ENCODE measurements at regions not wholly inside any gene's neighbourhood (a gene's known extent, or its start where the extent isn't known, plus 50 kb on each side); places are given as distances from the start of the nearest gene placed in this dataset.
"Not testable (repeated sequence)": the region's sequence is repeated elsewhere in the genome, so short reads cannot be mapped to it uniquely, and the experiment has no call there.

DNA sequence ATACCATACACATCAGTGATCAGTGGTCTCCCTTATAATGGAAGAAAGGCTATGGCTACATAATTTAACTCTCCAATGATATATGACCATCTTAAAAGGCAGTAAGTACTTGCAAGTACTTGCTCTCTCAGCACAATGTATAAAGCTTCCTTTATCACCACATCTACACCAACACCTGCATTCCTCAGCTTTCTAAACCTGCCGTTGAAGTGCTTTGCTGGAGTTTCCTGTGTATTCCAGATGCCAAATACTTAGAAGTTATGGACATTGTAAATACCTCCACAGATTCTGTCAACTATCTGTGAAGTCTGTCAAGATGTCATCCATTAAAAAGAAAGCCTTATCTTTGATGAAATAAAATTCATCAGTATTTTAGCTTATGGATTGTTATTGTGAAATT lies 335.0 kb upstream of the GALNTL6 start:
- Histone ChIP-seq H3K9me3 (ENCODE audit: low read length) (no peaks in the 10 kb centered on the region), H3K27ac (ENCODE audit: low read length) (no peak overlapping the region), H3F3A (ENCODE audit: low read length, unreplicated experiment) (no peaks in the 10 kb centered on the region), H3K36me3 (ENCODE audit: low read depth, low read length) (no peaks in the 10 kb centered on the region), H3K79me2 (ENCODE audit: low read length) (no peaks in the 10 kb centered on the region), H3K9me2 (replicated peaks; ENCODE audit: low read length) (no peaks in the 10 kb centered on the region), H3K4me1 (ENCODE audit: insufficient read depth, low read length) (no peaks in the 10 kb centered on the region), H3K4me2 (ENCODE audit: low read length) (no peak overlapping the region), H3K27me3 (ENCODE audit: low read length) (no peaks in the 10 kb centered on the region), H4K20me1 (ENCODE audit: low read length) (no peaks in the 10 kb centered on the region), H3K9ac (ENCODE audit: low read length) (no peak overlapping the region), H3K4me3 (ENCODE audit: low read length) (no peak overlapping the region), H2AFZ (ENCODE audit: low read length) (no peak overlapping the region)
- DNase-seq (no peak), ATAC-seq (no peak)
- ChIA-PET CTCF (no interaction called here), POLR2A (ENCODE audit: unreplicated experiment) (no interaction called here)
- intact Hi-C loops (cut with micrococcal nuclease): no loop called here
- TF ChIP-seq, protein P1, sequence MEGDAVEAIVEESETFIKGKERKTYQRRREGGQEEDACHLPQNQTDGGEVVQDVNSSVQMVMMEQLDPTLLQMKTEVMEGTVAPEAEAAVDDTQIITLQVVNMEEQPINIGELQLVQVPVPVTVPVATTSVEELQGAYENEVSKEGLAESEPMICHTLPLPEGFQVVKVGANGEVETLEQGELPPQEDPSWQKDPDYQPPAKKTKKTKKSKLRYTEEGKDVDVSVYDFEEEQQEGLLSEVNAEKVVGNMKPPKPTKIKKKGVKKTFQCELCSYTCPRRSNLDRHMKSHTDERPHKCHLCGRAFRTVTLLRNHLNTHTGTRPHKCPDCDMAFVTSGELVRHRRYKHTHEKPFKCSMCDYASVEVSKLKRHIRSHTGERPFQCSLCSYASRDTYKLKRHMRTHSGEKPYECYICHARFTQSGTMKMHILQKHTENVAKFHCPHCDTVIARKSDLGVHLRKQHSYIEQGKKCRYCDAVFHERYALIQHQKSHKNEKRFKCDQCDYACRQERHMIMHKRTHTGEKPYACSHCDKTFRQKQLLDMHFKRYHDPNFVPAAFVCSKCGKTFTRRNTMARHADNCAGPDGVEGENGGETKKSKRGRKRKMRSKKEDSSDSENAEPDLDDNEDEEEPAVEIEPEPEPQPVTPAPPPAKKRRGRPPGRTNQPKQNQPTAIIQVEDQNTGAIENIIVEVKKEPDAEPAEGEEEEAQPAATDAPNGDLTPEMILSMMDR (conservative IDR thresholded peaks at IDR 0.05; ENCODE audit: low read depth, low read length): no peak
- no peak for TF ChIP-seq EZH2 (IDR thresholded peaks at IDR 0.05; ENCODE audit: low read length, unreplicated experiment)
- TF ChIP-seq EZH2phosphoT487 (IDR thresholded peaks at IDR 0.05; ENCODE audit: borderline replicate concordance, low read length): no peak
- BruUV-seq (replicated peaks): no TSS peak

DNA sequence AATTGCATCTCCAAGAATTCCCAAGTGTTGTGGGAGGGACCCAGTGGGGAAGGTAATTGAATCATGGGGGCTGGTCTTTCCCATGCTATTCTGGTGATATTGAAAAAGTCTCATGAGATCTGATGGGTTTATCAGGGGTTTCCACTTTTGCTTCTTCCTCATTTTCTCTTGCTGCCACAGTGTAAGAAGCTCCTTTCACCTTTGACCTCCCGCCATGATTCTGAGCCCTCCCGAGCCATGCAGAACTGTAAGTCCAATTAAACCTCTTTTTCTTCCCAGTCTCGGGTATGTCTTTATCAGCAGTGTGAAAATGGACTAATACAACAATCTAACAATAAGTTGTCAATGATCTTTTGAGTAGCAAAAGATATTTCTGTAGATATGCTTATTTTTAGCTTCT lies 338.1 kb upstream of the GALNTL6 start:
- H3K79me2 ChIP-seq (ENCODE audit: low read length); intact Hi-C loops (cut with micrococcal nuclease); DNase-seq; H3F3A ChIP-seq (ENCODE audit: low read length, unreplicated experiment); H3K4me3 ChIP-seq (ENCODE audit: low read length); H3K36me3 ChIP-seq (ENCODE audit: low read depth, low read length); H3K9me3 ChIP-seq (ENCODE audit: low read length); ATAC-seq; H3K4me2 ChIP-seq (ENCODE audit: low read length); H4K20me1 ChIP-seq (ENCODE audit: low read length); H3K4me1 ChIP-seq (ENCODE audit: insufficient read depth, low read length); BruUV-seq (replicated peaks); H3K27ac ChIP-seq (ENCODE audit: low read length); H3K9me2 ChIP-seq (replicated peaks; ENCODE audit: low read length); CTCF ChIA-PET; H2AFZ ChIP-seq (ENCODE audit: low read length); H3K9ac ChIP-seq (ENCODE audit: low read length); H3K27me3 ChIP-seq (ENCODE audit: low read length); POLR2A ChIA-PET (ENCODE audit: unreplicated experiment): not testable (repeated sequence)

DNA sequence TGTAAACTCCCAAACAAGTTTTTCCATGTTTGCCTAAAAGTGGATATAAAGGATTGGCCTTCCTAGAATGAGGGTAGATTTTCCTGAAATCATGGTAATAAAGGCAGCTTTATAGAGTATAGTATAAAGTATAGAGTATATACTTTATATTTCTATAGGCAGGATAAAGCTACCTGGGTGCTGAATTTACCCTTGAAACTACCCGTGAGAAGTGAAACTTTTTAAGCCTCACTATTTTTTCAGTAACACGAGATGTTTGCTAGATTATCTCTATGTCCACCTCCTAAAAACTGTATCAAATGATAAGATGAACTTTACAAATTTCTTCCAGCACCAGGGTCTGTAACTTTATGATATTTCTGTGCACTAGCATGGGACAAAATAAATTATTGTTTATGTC lies 340.0 kb upstream of the GALNTL6 start:
- Histone ChIP-seq H3F3A (ENCODE audit: low read length, unreplicated experiment) (no peaks in the 10 kb centered on the region), H2AFZ (ENCODE audit: low read length) (no peak overlapping the region), H3K36me3 (ENCODE audit: low read depth, low read length) (no peaks in the 10 kb centered on the region), H3K4me2 (ENCODE audit: low read length) (no peak overlapping the region), H3K4me3 (ENCODE audit: low read length) (no peak overlapping the region), H3K4me1 (ENCODE audit: insufficient read depth, low read length) (no peaks in the 10 kb centered on the region), H3K79me2 (ENCODE audit: low read length) (no peaks in the 10 kb centered on the region), H4K20me1 (ENCODE audit: low read length) (no peaks in the 10 kb centered on the region), H3K9me2 (replicated peaks; ENCODE audit: low read length) (no peaks in the 10 kb centered on the region), H3K9me3 (ENCODE audit: low read length) (no peaks in the 10 kb centered on the region), H3K27ac (ENCODE audit: low read length) (no peak overlapping the region), H3K27me3 (ENCODE audit: low read length) (no peaks in the 10 kb centered on the region), H3K9ac (ENCODE audit: low read length) (no peak overlapping the region)
- POLR2A ChIA-PET (ENCODE audit: unreplicated experiment): no interaction called here
- intact Hi-C loops (cut with micrococcal nuclease): no loop called here
- no TSS peak for BruUV-seq (replicated peaks)
- no peak for ATAC-seq
- CTCF ChIA-PET: no interaction called here
- no peak for TF ChIP-seq EZH2 (IDR thresholded peaks at IDR 0.05; ENCODE audit: low read length, unreplicated experiment)
- TF ChIP-seq, protein P1 (conservative IDR thresholded peaks at IDR 0.05; ENCODE audit: low read depth, low read length): no peak
- no peak for TF ChIP-seq EZH2phosphoT487 (IDR thresholded peaks at IDR 0.05; ENCODE audit: borderline replicate concordance, low read length)
- no peak for DNase-seq
